Left ventricle myocardium inferior (tissue), 1 donor: ENCODE measurements at regions not wholly inside any gene's neighbourhood (a gene's known extent, or its start where the extent isn't known, plus 50 kb on each side); places are given as distances from the start of the nearest gene placed in this dataset.
"Not testable (repeated sequence)": the region's sequence is repeated elsewhere in the genome, so short reads cannot be mapped to it uniquely, and the experiment has no call there.

Source experiments
- DNase-seq: peaks from one replicate; pipeline ENCODE4 v3.0.0-alpha.2; 2020
- H3K27ac ChIP-seq: fragments of 200-600 bp; replicated peaks from 2 replicates; pipeline ENCODE4 v1.8.0; 2021
- H3K27me3 ChIP-seq: fragments of 200-600 bp; 2 replicates; pipeline ENCODE4 v1.8.0; 2021; ENCODE audit warnings: low read depth
- H3K36me3 ChIP-seq: fragments of 200-600 bp; 2 replicates; pipeline ENCODE4 v1.8.0; 2021
- H3K4me1 ChIP-seq: fragments of 200-600 bp; 2 replicates; pipeline ENCODE4 v1.8.0; 2021
- H3K4me3 ChIP-seq: fragments of 200-600 bp; 2 replicates; pipeline ENCODE4 v1.8.0; 2021; ENCODE audit warnings: mild to moderate bottlenecking, moderate library complexity
- H3K9me3 ChIP-seq: fragments of 200-600 bp; replicated peaks from 2 replicates; pipeline ENCODE4 v1.8.0; 2021
- intact Hi-C: fragments of 100-400 bp; cut with micrococcal nuclease; formaldehyde crosslinking; loops from one replicate; pipeline ENCODE4 v1.11.0; 2022
- TF ChIP-seq, protein P1 (sequence below): fragments of 200-600 bp; IDR thresholded peaks from 2 replicates; pipeline ENCODE4 v1.8.0; 2021; ENCODE audit warnings: antibody characterized with exemption, mild to moderate bottlenecking, borderline replicate concordance
- donor health status: DM: no; HTN: yes; CAD: no; lungs with severe emphysema.

DNA sequence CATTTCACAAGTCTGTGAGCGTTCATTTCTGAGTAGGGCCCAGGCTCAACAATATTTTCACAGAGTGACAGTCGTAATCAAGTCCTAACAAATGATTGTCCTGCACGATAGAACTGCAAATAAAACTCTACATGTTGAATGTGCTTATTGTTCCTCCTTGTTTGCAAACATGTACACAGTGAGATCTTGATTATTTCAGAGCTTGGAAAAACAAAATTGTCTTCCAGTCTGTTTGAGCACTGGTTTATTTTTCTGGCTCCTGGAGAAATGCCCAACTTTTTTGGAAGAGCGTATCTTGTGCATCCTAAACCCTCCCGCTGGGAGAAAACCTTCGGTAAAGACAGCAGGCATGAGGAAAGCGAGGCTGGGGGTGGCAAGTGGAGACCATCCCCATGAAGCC is 91.1 kb downstream of the TEX36 start:
- H3K4me3 ChIP-seq: no peak overlapping the region
- H3K36me3 ChIP-seq: no peaks in the 10 kb centered on the region
- DNase-seq: no peak
- no peak overlapping the region for H3K27ac ChIP-seq
- TF ChIP-seq, protein P1, sequence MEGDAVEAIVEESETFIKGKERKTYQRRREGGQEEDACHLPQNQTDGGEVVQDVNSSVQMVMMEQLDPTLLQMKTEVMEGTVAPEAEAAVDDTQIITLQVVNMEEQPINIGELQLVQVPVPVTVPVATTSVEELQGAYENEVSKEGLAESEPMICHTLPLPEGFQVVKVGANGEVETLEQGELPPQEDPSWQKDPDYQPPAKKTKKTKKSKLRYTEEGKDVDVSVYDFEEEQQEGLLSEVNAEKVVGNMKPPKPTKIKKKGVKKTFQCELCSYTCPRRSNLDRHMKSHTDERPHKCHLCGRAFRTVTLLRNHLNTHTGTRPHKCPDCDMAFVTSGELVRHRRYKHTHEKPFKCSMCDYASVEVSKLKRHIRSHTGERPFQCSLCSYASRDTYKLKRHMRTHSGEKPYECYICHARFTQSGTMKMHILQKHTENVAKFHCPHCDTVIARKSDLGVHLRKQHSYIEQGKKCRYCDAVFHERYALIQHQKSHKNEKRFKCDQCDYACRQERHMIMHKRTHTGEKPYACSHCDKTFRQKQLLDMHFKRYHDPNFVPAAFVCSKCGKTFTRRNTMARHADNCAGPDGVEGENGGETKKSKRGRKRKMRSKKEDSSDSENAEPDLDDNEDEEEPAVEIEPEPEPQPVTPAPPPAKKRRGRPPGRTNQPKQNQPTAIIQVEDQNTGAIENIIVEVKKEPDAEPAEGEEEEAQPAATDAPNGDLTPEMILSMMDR: no peak
- intact Hi-C loops: no loop called here
- H3K27me3 ChIP-seq: peaks cover 14% of the 10 kb centered on the region
- H3K9me3 ChIP-seq: peaks cover 21% of the 10 kb centered on the region
- H3K4me1 ChIP-seq: no peaks in the 10 kb centered on the region

DNA sequence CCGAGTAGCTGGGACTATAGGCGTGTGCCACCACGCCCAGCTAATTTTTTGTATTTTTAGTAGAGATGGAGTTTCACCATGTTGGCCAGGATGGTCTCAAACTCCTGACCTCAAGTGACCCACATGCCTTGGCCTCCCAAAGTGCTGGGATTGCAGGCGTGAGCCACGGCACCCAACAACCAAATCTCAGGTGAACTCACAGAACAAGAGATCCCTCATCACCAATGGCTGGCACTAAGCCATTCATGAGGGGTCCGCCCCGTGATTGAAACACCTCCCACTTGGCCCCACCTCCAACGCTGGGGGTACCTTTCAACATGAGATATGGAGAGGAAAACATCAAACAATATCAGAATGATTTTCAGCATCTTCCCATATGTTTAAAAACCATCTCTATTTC is 94.2 kb downstream of the TEX36 start:
- H3K36me3 ChIP-seq, DNase-seq, H3K27ac ChIP-seq, intact Hi-C loops, H3K9me3 ChIP-seq, H3K4me1 ChIP-seq, H3K4me3 ChIP-seq: not testable (repeated sequence)
- H3K27me3 ChIP-seq: peaks cover 14% of the 10 kb centered on the region

DNA sequence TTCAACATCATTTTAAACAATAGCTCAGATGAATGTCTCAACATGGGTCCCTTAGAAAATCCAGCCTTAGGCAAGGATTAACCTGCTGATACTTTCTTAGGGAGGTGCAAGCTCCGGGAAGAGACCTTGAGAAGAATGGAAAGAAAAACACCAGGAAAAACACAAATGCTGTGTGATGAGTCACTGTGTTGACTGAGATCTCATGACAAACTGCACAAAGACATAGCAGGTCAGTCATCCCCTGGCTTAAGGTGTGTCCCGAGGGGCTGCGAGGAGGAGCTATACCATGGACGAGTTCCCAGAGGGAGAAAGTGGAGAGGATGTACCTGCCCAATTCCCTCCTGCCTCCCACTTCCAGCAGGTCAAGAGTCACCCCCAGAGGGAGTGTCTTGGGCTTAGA is 98.0 kb downstream of the TEX36 start:
- H3K4me3 ChIP-seq: no peak overlapping the region
- no peaks in the 10 kb centered on the region for H3K4me1 ChIP-seq

DNA sequence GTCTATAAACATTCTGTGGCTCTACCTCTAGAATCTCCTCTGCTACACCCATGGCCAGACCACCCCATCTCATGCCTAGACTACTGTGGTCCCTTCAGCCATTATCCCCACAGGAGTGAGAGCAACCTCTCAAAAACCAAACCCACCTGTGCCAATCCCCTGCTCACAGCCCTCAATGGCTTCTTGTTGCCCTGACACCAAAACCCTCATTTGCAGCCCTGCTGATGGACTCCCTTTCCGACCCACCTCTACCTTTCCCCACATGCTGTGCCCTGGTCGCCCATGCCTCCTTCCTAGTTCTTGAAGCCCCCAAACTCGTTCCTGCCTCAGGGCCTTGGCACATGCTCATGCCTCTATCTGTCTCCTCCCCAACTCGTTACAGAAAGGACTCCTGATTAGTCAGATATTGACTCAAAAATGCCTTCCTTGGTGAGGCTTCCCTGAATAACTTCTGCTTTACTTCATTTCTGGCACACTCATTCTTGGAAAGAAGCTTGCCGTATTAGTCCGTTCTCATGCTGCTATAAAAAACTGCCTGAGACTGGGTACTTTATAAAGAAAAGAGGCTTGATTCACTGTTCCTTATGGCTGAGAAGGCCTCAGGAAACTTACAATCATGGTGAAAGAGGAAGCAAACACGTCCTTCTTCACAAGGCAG is 104.2 kb downstream of the TEX36 start:
- H3K36me3 ChIP-seq: no peaks in the 10 kb centered on the region
- no peak for DNase-seq
- H3K27ac ChIP-seq: no peak overlapping the region
- TF ChIP-seq, protein P1: no peak
- no peaks in the 10 kb centered on the region for H3K4me1 ChIP-seq
- H3K4me3 ChIP-seq: no peak overlapping the region
- intact Hi-C loops: no loop called here
- peaks cover 9% of the 10 kb centered on the region for H3K9me3 ChIP-seq
- H3K27me3 ChIP-seq: peaks cover 60% of the 10 kb centered on the region

More for the DNA sequence above, 98.0 kb downstream of the TEX36 start:
- H3K27ac ChIP-seq: no peak overlapping the region
- H3K27me3 ChIP-seq: peaks cover 25% of the 10 kb centered on the region
- H3K36me3 ChIP-seq: no peaks in the 10 kb centered on the region
- DNase-seq: no peak
- intact Hi-C loops: no loop called here
- H3K9me3 ChIP-seq: no peaks in the 10 kb centered on the region
- TF ChIP-seq, protein P1: no peak

- no peak overlapping the region for H3K27ac ChIP-seq
- no peaks in the 10 kb centered on the region for H3K4me1 ChIP-seq
- intact Hi-C loops: no loop called here
- DNase-seq: no peak
- H3K4me3 ChIP-seq: no peak overlapping the region
- peaks cover 9% of the 10 kb centered on the region for H3K9me3 ChIP-seq
- H3K36me3 ChIP-seq: no peaks in the 10 kb centered on the region
- H3K27me3 ChIP-seq: peaks cover 54% of the 10 kb centered on the region
- TF ChIP-seq, protein P1: no peak
Observed at GRCh38 chr10:125575843-125576242, 107.1 kb downstream of the TEX36 start.

DNA sequence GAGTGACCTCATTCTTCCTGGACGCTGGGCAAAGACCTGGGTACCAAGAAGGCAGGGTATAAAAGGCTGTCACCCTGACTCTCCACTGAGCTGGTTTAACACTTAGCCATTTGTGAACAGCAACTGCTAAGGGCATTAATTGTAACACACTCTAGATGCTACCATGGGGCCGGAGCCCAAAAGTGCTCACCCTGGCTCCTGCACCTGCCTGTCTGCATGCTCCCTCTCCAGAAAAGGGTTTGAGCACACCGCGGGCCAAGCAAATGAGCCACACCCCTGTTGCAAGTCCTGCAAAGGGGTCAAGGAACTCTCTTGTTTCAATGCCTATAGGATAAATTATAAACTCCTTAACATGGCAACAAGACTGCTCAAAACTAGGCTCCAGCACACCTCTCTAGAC is 114.8 kb downstream of the TEX36 start:
- H3K4me1 ChIP-seq: no peaks in the 10 kb centered on the region
- H3K27ac ChIP-seq: no peak overlapping the region
- H3K27me3 ChIP-seq: peaks cover 45% of the 10 kb centered on the region
- no peak overlapping the region for H3K4me3 ChIP-seq
- no peak for DNase-seq
- no peaks in the 10 kb centered on the region for H3K36me3 ChIP-seq
- no peaks in the 10 kb centered on the region for H3K9me3 ChIP-seq
- intact Hi-C loops: no loop called here
- TF ChIP-seq, protein P1: no peak
